GM18507 (cell line): ENCODE measurements at regions not wholly inside any gene's neighbourhood (a gene's known extent, or its start where the extent isn't known, plus 50 kb on each side); places are given as distances from the start of the nearest gene placed in this dataset.
A peak's percentile ranks its signal among the peaks of the same experiment; 100 is the strongest.
"Not testable (repeated sequence)": the region's sequence is repeated elsewhere in the genome, so short reads cannot be mapped to it uniquely, and the experiment has no call there.

Experiments
- DNase-seq: peaks from one replicate; pipeline ENCODE4 v3.0.0; 2011; ENCODE audit warnings: low read depth; ENCODE audit not compliant: insufficient read length; ENCODE audit errors: extremely low spot score
- FAIRE-seq: peaks from 2 replicates; lab custom pipeline; 2011; peaks lifted over from hg19 to GRCh38; lab: Jason Lieb, UNC

DNA sequence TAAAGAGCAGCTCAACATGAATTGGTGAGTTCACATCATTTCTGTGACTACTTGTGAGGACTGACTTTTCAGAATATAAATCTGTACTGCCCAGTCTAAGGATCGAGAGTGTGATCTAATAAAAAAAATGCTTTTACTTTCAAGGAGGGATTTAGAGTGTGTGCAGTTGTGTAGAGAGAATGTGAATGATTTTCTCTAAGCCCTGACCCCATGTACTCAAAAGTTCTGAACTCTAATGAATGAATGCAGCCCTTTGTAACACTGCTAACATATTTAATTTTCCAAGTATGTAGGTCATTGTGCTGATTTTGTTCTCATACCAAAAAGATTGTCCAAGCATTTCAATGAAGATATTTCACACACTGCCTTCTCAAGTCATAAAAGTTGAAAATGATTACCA, 92.5 kb upstream of the STOX2 start:
- no peak for DNase-seq
- FAIRE-seq: no peak

DNA sequence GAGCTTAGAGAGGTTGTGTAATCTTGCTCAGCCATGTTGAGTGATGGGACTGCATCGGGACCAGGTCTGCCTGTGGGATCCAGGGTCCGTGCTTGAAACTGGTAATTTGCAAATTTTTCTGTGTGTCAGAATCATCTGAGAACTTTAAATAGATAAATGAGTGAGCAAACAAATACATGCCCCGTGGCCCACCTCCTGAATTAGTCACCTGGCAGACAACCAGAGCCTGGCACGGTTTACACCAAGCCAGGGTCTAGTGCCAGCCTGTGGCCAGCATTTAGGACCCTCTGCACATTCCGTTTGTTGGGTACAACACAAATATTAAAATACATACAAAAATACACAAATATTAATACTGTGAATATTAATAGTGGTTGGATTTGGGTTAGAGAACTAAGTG, 90.6 kb upstream of the STOX2 start:
- FAIRE-seq: no peak
- no peak for DNase-seq

DNA sequence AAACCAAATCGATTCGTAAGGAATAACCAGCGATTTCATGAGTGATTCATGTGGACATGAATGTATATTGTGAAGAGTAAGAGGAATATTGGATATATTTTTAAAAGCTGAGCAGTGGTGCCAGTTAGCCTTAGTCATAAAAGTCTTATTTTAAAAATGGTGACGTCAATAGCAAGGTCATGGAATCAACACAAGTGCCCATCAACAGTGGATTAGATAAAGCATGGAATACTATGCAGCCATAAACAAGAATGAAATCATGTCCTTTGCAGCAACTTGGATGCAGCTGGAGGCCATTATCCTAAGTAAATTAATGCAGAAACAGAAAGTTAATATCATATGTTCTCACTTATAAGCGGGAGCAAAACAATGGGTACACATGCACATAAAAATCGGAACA, 89.0 kb upstream of the STOX2 start:
- peak; percentile 57 for FAIRE-seq
- no peak for DNase-seq

DNA sequence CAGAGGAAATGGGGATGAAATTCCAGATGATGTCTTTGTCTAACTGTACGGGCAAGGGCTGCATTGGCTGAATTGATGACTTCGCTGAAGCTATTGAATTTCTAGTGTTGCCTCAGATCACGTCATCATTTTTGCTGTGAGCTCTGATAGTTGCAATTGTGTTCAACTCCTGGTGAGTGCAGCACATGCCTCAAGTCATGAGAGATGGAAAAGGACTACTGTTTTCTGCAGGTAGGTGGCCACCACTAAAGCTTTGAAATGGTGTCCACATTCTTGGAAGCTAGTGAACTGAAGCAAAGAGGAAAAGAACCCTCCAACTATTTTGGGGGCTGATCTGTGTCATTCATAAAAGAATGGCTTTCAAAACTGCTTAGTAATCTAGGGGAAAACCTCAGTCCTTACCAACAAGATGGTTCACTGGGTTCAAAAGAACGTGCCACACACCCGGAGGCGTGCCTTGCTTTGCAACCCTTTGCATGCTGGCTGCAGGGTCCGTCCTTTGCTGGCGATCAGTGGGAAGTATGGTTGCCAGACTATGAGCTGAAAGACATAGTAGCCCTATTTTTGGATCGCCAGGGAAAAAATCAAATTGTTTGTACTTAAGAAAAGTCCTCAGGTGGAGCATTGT, 88.1 kb upstream of the STOX2 start:
- no peak for FAIRE-seq
- DNase-seq: no peak

DNA sequence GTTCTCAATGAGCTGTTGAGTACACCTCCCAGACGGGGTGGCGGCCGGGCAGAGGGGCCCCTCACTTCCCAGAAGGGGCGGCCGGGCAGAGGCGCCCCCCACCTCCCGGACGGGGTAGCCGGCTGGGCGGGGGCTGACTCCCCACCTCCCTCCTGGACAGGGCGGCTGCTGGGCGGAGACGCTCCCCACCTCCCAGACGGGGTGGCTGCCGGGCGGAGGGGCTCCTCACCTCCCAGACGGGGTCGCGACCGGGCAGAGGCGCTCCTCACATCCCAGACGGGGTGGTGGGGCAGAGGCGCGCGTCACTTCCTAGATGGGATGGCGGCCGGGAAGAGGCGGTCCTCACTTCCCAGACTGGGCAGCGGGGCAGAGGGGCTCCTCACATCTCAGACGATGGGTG, 86.5 kb upstream of the STOX2 start:
- not testable (repeated sequence) for DNase-seq, FAIRE-seq

DNA sequence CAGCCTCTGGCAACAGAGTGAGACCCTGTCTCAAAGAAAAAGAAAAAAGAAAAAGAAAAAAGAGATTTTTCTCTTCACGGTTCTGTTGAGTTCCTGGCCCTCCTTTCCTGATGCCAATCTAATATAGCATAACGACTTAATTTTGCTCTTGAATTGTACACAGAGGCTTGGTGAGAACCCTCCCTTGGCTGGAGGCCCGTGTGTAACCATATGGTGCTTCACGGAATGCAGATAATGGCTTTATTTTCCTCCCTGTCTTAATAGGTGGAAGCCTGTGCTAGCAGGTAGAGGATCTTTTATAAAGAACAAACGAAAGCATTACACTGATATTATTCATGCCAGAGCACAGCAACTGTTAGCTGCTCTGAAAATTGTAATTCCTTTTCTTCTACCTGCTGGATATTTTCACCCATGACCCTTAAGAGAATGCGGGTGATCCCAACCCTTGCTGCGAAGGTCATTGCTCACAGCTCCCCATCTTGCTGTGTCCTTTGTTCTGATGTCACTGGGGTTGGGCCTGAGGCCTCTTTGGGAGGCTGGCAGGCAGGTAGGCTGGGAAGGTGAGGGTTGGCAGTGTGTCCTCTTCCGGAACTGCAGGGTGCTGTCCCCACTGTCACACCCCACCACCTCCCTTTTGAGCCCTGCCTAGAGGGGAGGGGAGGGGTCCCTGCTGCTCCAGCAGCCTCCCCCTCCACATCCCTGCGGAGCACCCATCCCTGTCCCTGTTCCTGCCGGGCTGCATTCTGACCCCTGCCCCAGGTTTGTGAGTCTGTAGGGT, 83.8 kb upstream of the STOX2 start:
- no peak for DNase-seq
- FAIRE-seq: no peak

DNA sequence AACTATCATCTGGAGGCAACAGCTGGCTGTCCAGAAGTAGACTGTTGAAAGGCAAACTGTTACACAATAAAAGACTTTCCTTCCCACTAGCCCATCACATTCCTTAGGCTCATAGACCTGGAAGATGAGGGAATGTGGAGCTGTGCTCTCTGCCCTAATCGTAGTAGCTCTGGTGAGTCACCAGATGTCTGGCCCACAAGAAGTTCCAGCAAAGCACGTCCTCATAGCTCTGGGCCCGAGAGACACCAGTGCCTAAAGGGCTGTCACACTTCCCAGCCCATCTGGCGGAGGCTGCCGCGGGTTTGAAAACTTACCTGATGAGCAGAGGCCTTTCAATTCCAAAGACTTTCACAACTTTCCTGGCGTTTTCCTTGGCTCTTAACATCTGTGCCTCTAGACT, 81.7 kb upstream of the STOX2 start:
- DNase-seq (no peak), FAIRE-seq (no peak)

DNA sequence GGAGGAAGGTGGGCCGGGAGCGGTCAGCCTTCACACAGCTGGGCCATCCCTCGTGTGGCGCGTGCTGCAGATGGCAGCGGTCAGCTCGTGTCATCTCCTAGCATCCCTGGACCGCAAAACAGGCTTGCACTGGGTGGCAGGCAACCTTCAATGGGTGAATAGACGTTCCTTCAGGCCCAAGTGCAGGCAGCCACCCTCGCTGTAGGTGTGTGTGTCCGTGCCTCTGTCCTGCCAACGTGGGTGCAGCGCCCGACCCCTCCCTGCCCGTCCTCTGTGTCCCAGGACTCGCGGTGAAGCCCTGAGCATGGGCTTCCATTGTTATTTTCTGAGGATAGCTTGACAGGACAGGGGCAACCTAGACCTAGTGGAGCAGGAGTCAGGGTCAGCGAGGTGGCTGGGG, 79.8 kb upstream of the STOX2 start:
- DNase-seq (no peak), FAIRE-seq (no peak)

DNA sequence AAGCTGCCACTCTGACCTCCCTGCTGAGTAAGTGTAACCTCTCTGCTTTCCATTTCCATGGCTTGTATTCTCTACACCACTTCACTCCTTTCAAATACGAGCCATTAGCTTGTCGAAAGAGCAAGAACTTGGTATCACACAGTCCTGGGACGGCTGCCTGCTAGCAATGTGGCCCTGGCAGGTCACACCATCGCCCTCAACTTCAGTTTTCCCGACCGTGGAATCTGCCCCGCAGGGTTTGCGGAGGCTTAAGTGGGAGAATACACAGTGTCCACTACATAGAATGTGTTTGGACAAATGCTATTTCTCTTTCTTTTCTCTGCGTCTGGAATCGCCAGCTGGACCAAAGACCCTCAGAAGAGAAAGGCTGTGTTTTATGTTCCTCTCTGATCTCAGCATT, 78.6 kb upstream of the STOX2 start:
- FAIRE-seq (no peak), DNase-seq (no peak)

DNA sequence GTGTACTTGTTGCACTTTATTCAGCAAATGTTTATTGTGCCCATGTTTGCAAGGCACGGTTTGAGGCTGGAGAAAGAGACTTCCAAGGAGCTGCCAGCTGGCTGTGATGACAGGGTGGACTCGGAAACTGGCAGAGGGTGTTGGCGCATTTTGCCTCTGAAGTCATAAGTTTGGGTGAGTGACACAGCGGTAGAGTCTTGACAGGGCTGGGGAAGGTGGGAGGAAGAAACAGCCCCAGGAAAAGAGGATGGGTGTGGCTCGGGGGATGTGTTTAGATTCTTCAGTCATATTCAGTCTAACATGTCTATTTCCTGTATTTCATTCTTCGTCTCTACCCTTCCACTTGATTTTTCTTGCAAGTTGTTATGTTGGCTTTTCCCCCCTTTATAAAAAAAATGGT, 77.0 kb upstream of the STOX2 start:
- FAIRE-seq (no peak), DNase-seq (no peak)

DNA sequence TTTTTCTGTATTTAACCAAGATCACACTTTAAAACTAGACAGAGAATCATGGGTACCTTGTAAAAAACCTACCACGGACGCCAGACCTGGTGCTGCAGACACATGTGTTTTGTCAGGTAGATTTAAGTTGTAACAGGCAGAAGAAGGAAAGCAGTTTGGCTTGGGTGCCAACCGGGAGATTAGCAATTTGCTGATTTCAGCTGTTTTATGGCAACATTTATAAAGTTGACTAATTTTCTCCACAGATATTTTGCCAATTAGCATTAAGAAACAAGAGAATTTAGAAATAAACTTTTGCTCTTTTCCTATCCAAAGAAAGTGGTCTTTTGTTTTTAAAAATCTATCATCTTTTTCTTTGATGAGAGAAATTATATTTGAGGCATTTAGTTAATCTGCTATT, 76.3 kb upstream of the STOX2 start:
- DNase-seq (no peak), FAIRE-seq (no peak)

DNA sequence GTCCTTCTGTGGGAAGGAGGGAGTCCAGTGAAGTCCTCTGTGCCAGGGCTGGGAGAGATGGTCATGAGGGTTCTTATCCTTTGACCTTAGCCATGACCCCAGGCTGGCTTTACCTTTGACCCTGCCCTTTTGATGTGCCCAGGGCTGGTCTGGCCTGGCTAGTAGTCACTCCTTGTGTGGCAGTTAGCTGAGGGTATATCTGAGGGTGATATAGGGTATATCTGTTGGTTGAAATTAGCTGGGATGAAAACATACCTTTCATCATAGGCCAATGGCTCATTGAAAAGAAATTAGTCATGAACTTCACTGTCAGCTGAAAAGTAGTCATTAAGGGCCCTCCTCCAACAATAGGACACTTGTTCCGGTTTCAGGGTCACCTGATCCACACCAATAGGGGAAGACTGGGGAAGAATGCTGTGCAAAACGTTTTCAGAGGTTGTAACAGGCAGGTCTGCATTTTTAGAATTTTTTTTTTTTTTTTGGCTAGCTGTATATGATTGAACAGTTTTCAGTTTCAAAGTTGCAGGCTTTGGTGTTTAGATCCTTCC, 74.6 kb upstream of the STOX2 start:
- FAIRE-seq (no peak), DNase-seq (no peak)

DNA sequence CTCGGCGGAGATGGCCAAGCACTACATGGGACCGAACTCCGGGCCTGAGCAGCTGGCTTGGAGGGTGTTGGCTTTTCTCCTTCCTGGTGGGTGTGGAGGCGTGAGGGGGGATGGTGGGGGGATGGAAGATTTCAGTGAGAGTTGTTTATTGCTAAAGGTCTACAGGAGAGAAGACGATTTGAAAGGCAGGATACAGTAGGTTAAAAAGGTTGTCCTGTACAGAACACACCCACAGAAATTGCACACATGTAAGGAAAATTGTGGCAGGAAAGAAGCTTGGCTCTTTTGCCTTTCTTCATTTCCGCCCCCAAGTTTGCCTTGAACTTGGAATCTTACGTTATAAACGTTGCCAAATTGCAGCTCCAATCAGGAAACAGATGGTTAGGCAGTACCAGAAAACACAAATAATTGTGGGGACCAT, 74.1 kb upstream of the STOX2 start:
- FAIRE-seq: no peak
- DNase-seq: no peak

DNA sequence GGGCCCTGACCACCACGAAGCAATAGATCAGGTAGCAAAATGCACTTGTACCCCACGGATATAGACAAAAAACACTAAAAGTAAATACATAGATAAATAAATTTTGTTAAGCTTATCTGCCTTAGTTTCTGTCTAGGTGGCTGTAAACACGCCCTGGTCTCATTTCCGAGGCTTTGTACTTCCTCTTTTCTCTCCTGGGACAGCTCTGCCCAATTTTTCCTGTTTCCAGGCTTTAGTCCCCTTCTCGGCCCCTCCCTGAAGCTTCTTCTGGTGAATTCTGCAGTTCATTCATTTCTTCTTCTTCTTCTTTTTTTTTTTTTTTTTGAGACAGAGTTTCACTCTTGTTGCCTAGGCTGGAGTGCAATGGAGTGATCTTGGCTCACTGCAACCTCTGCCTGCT, 73.4 kb upstream of the STOX2 start:
- FAIRE-seq: no peak
- DNase-seq: no peak

DNA sequence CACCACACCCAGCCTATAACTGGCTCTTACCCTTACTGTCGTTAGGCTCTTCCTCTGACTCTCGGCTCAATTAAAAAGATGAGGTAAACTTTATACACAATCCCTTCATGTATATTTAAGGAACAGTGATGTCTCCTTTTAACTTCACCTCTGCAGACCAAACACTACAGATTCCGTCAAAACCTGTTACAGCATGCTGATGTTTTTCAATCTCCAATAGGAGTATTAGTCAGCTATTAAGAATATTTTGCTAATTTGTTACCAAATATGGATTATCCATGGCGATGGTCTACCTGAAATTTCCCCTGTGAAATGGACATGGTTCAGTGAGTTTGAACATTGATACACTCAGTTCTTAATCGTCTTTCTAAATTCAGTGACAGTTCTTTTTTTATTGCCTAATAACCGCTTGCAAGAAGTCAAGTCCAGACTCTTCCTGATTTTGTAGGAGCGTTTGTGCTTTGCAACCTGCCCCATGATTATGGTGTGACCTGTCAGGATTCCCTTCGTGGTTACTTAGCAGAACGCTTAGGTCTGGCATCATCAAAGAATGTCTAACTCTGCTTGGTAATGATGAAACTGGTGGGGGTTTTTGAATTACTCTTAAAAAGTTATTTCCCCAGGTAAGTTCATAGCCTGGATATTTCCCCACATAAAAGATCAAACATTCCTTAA, 72.2 kb upstream of the STOX2 start:
- DNase-seq: no peak
- no peak for FAIRE-seq

DNA sequence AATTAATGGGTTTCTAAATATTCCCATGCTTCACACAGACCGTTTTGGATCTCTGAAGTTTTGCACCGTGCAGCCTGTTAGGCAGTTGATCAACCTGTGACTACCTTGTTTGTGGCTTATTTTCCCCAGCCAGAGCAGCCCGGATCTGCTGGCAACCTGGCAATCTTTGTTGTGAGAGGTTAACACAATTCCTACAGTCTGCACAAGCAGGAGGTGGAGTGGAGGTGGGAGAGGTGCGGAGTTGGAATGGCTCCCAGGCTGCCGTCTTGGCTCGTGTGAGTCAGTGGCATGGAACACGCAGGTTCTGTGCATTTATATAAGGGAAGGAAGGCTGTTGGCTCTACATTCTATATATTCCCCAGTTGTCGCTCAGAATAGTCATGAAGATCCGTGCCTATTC, 70.9 kb upstream of the STOX2 start:
- FAIRE-seq (no peak), DNase-seq (no peak)

DNA sequence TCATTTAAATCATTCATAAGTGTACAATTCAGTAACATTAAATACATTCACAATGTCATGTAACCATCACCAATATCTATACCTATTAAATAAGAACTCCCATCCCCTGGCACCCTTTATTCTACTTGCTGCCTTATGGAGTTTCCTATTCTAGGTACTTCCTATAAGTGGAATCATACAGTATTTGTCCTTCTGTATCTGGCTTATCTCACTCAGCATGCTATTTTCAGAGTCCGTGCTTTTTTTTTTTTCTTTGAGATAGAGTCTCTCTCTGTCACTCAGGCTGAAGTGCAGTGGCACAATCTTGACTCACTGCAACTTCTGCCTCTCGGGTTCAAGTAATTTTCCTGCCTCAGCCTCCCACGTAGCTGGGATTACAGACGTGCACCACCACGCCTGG, 67.9 kb upstream of the STOX2 start:
- FAIRE-seq (no peak), DNase-seq (no peak)

DNA sequence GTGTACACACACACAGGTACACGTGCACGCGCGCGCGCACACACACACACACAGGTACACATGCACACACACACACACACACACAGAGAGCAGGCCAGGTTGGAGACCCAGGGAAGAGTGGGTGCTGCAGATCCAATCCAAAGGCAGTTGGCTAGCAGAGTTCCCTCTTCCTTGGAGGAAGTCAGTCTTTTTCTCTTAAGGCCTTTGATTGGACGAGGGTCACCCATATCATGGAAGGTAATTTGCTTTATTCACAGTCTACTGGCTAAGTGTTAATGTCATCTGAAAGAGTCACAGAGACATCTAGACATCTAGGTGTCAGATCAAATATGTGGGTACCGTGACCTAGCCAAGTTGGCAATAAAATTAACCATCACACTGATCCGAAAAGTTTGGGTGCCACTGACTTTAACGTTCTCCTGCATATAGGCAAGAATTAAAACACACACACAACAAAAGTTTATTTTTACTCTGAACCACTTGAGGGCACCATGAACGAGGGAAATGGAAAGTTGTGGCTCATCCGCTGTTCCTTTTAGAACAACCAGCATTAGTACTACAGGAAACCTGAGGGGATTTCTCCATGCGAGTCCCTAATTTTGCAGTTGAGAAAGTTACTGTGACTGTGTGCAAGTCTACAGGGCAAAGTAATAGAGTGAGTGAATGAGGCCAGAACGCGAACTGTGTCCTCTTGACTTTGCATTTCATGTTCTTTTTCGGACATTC, 66.0 kb upstream of the STOX2 start:
- DNase-seq: no peak
- FAIRE-seq: no peak

DNA sequence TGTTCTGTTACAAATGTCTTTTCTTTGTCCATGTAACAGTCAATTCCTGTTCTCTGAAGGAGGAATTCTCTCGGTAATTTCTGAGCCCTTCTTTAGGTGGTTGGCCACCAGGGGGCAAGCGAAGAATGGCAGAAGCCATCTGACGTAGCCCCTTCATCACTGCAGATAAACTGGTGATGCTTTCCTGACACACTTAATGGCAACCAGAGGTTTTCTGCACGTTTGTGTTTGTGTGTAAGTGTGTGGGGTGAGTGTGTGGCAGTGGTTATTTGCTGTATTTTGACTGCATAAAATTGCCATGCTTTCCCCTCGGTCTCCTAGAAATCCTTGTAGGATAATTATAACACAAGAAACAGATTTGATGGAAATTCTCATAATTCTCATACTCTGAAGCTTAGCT, 64.8 kb upstream of the STOX2 start:
- peak; percentile 39 for DNase-seq
- peak; percentile 82 for FAIRE-seq

DNA sequence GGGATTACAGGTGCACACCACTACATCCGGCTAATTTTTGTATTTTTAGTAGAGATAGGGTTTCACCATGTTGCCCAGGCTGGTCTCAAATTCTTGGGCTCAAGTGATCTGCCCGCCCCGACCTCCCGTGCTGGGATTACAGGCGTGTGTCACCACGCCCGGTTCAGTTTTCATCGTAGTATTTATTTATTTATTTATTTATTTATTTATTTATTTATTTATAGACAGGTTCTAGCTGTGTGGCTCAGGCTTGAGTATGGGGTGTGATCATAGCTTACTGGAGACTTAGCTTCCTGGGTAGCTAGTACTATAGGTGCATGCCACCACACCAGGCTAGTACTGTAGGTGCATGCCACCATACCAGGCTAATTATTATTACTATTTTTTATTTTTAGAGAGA, 64.1 kb upstream of the STOX2 start:
- no peak for DNase-seq
- FAIRE-seq: no peak
